Ovary (tissue), 7 donors: ENCODE measurements at regions not wholly inside any gene's neighbourhood (a gene's known extent, or its start where the extent isn't known, plus 50 kb on each side); places are given as distances from the start of the nearest gene placed in this dataset.

Source experiments
- DNase-seq, 5 donors: peaks; one replicate each; pipeline ENCODE4 v3.0.0-alpha.2; 2019 to 2020
- H3K27ac ChIP-seq, 2 donors: fragments of 200-600 bp; one replicate each; pipeline versions ENCODE4 v1.5.1 to v1.8.0; 2019 to 2022
- H3K27me3 ChIP-seq: fragments of 200-600 bp; one replicate; pipeline ENCODE4 v1.8.0; 2022
- H3K36me3 ChIP-seq: fragments of 200-600 bp; sonication (generic); one replicate; pipeline ENCODE4 v1.5.1; 2019
- H3K4me1 ChIP-seq: one replicate; pipeline ENCODE4 v1.8.1; 2013; ENCODE audit warnings: mild to moderate bottlenecking, moderate library complexity; ENCODE audit not compliant: insufficient read depth
- H3K4me3 ChIP-seq: fragments of 200-600 bp; sonication (generic); one replicate; pipeline ENCODE4 v1.5.1; 2017
- H3K9me3 ChIP-seq, 2 donors: fragments of 200-600 bp in 1 of 2; sonication (generic) in 1 of 2; one replicate each; pipeline versions ENCODE4 v1.5.1 to v1.8.1; 2013 to 2019; ENCODE audit warnings: mild to moderate bottlenecking in 1 of 2, moderate library complexity in 1 of 2
- CTCF ChIP-seq, 3 donors: fragments of 450-650 bp in 2 of 3; fragments of 200-600 bp in 1 of 3; IDR thresholded peaks; one replicate each; pipeline versions ENCODE4 v1.5.1 to v1.8.0; 2016 to 2022; ENCODE audit warnings: antibody characterized with exemption in 3 of 3, mild to moderate bottlenecking in 1 of 3
- EP300 ChIP-seq: sonication (generic); formaldehyde crosslinking; IDR thresholded peaks from one replicate; pipeline ENCODE4 v1.6.1; 2017; ENCODE audit warnings: antibody characterized with exemption
- POLR2A ChIP-seq: fragments of 450-650 bp; IDR thresholded peaks from one replicate; pipeline ENCODE4 v1.6.1; 2017; ENCODE audit warnings: antibody characterized with exemption, mild to moderate bottlenecking, moderate library complexity
- WGBS, 3 donors: extraction: QIAGEN DNeasy Blood & Tissue Kit in 1 of 3; methylation state at CpG; one replicate each; pipeline versions ENCODE4 v1.1.5 to v1.1.7; 2013 to 2017; 5-methylcytosine and 5-hydroxymethylcytosine counted together
- intact Hi-C, 4 donors: fragments of 100-400 bp; cut with DNase I; formaldehyde crosslinking; loops; one replicate each; pipeline versions ENCODE4 v1.11.0 to v1.15.1; 2022 to 2023
- donor health status: DM: no; HTN: no; CAD: no; lungs with moderate emphysema.
- donor health status: DM: no; HTN: no; CAD: no.
- donor health status: Bipolar disorder and iron deficiency.
- donor health status: DM: no; HTN: no; CAD: no.
- donor health status: DM: yes; HTN: yes; CAD: no.

- DNase-seq = no peak
- Histone ChIP-seq H3K4me3 (no peak overlapping the region), H3K36me3 (no peaks in the 10 kb centered on the region), H3K27ac (no peak overlapping the region), H3K9me3 (no peaks in the 10 kb centered on the region), H3K27me3 (no peaks in the 10 kb centered on the region), H3K4me1 (peaks cover 8% of the 10 kb centered on the region)
- intact Hi-C loops = no loop called here
- WGBS, 3 donors = 8 to 15% (median 15%) methylated on average over 2 of the region's 2 CpGs
- TF ChIP-seq POLR2A (no peak), CTCF (IDR thresholded peaks at IDR 0.05) (no peak), EP300 (no peak)
These were observed 51.8 kb upstream of the APC start for GRCh38 chr5:112685931-112686330.

DNA sequence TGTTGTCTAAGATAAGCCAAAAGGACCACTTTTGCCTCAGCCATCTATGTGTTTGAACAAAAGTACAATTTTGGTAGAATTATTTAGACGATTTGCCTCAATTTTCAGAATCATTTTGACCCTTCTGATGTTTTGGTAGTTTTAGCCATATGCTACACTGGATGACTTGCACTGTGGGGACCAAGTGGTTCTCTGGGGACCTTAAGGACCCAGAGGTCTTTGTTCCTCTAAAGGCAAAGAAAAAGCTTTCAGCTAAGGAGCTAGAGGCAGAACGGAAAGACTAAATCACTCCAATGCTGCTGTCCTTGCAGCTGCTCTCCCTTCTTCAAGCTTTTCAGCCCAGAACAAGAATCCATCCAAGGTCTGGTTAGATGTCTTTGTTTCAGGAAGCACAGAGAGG lies 51.0 kb upstream of the APC start:
- Histone ChIP-seq H3K4me1 (peaks cover 8% of the 10 kb centered on the region), H3K4me3 (no peak overlapping the region), H3K36me3 (no peaks in the 10 kb centered on the region), H3K27ac (no peak overlapping the region), H3K27me3 (no peaks in the 10 kb centered on the region), H3K9me3 (no peaks in the 10 kb centered on the region)
- intact Hi-C loops = no loop called here
- DNase-seq = no peak
- no peak for TF ChIP-seq CTCF (IDR thresholded peaks at IDR 0.05)
- no peak for TF ChIP-seq EP300
- no peak for TF ChIP-seq POLR2A
- WGBS, 3 donors = 91 to 97% (median 94%) methylated on average over 2 of the region's 2 CpGs

DNA sequence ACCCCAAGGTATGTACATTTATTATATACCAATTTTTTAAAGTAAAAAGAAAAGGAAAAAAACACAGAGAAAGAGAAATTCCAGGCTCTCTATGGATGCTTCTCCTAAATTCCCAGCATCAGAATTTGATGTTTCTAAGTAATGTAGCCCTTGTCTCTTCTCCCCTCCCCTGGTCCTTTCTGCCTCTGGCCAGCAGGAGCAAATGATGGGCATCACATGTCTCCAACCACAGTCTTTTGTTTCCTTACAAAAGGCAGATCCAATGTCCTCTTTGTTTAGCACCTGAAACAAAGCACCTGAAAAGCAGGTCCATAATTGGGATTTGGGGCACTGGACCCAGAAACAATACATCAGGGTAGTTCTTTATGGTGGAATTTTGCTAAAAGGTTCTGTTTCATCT lies 50.4 kb upstream of the APC start:
- H3K27me3 ChIP-seq = no peaks in the 10 kb centered on the region
- no peaks in the 10 kb centered on the region for H3K9me3 ChIP-seq
- TF ChIP-seq EP300 = no peak
- no peak for TF ChIP-seq POLR2A
- no peak for TF ChIP-seq CTCF (IDR thresholded peaks at IDR 0.05)
- no peak for DNase-seq
- intact Hi-C loops = no loop called here
- peaks cover 8% of the 10 kb centered on the region for H3K4me1 ChIP-seq
- no peak overlapping the region for H3K4me3 ChIP-seq
- no peak overlapping the region for H3K27ac ChIP-seq
- H3K36me3 ChIP-seq = no peaks in the 10 kb centered on the region
